ENCODE measurements at regions not wholly inside any gene's neighbourhood (a gene's known extent, or its start where the extent isn't known, plus 50 kb on each side); places are given as distances from the start of the nearest gene placed in this dataset.
"Not testable (repeated sequence)": the region's sequence is repeated elsewhere in the genome, so short reads cannot be mapped to it uniquely, and the experiment has no call there.

DNA sequence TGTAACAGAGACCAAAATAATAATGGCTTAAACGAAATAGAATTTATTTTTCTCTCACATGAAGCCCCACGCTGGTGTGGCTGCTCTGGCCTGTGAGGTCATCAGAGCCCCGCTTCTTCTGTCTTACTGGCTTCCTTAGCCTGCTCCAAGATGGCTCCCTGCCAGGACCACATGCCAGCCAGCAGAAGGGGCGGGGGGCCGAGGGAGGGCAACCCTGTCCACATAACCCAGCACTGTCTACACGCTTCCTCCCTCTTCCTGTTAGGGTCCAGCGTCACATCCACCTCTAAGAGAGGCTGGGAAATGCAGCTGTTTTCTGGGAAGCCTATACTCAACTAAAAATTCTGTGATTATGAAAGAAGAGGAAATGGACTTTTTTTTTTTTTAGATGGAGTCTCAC is 107.9 kb upstream of the DLG1 start:
- DNase-seq (ENCODE audit: low spot score), result peak; percentile 64

DNA sequence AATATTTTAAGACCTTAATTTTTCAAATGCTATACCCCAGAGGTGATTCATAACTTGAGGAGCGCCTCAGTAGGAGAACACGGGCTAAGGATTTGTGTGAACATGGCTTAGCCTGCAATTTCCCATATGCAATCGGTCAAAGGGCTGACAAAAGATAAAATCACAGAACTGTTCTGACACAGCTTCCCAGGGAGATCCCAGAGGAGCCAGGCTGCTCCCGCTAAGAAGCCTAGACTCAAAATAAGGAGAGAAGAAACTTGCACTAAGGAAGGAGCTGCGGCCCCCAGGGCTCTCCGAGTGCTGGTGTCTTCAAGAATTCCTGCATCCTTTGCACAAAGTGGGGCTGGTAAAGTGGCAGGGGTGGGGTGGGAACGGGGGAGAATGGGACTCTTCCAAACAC is 106.3 kb upstream of the DLG1 start:
- DNase-seq (ENCODE audit: low spot score), result no peak

GRCh38 chr3:197404030-197404429 is 105.6 kb upstream of the DLG1 start:
- DNase-seq (ENCODE audit: low spot score), result no peak

- DNase-seq (ENCODE audit: low spot score), result not testable (repeated sequence)
Observed at GRCh38 chr3:197402401-197402800, 104.0 kb upstream of the DLG1 start.

GRCh38 chr3:197399486-197399885 is 101.1 kb upstream of the DLG1 start:
- DNase-seq (ENCODE audit: low spot score), result no peak

DNA sequence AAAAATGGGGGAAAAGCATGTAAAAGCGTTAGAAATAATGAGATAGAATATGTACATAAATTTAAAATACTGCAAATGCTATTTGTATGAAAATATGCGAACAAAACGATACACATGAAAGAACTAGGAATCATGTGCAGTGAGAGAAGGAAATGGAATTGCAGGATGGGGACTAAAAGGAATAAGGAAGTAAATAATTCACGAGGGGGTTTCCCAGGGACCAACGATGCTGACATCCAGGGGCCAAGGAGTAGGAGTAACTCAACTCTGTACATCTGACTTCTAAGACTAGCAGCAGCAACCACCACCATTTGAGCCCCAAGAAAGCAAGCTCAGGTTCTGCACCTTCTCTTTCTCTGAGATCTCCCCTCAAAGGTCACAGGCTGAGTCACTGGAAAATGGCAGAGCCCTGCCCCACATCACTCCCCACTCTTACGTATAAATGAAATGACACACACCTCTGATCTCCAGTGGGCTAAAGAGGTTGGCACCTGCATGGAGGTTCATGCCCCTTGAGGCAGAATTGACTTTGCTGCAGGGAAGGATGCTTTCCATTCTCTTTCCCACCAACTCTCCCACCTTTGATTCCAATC is 100.0 kb upstream of the DLG1 start:
- peak; percentile 74 for DNase-seq (ENCODE audit: low spot score)

DNA sequence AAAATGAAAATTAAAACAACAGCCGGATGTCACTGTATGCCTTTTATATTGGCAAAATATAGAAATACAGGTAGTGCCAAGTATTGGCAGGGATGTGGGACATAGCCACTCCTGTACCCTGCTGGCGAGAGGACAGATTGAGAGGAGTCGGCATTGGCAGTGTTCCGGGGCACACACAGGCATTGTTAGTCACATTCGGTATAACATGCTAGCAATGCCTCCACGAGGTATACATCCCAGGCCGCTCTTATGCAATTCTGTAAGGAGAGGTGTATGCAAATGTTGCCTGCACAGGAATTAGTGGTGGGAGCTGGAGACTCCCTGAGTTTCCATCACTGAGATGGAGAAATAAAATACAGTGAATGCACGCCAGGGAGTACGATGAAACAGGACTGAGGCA is 99.4 kb upstream of the DLG1 start:
- no peak for DNase-seq (ENCODE audit: low spot score)

DNA sequence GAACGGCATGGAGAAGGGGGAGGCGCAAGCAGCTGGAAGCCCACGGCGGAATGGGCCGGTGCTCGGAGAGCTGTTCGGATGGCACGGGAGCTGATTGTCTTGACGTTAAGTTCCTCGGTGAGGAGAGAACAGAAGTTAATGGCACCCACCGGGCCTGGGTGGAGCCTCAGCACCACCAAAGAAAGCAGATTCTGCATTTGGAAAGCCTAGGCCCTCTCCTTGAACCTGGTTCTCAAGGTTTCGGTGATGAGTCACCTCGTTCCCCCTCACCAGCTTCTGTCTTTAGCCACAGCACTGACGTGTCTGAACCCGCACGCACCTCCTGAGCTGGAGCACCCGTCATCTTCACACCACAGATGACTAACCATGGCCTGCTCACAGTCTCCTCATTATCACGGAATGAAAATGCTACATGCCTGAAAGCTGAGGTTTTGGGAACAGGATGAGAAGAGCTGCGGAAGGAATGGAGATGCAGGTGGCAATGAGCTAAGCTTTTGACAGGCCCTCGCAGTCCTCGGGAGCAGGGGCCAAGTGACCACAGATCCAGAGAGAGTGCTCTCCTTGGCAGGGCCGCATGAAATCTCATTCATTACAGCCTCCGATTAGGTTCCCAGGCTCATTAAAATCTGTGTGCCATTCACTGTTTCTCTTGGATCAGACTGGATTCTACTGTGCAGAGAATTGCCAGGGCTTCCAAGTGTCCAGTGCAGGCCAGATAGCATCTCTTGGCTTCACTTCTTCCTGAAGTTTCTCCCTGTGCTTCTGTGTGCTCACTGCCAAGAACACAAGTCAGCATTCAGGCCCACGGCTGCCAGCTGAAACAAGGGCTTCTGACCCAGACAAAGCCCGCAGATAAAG is 96.3 kb upstream of the DLG1 start:
- peak; percentile 95 for DNase-seq (ENCODE audit: low spot score)

GRCh38 chr3:197394126-197394463 is 95.7 kb upstream of the DLG1 start:
- DNase-seq (ENCODE audit: low spot score), result not testable (repeated sequence)

GRCh38 chr3:197393711-197394110 is 95.3 kb upstream of the DLG1 start:
- no peak for DNase-seq (ENCODE audit: low spot score)

- peak; percentile 78 for DNase-seq (ENCODE audit: low spot score)
Observed at GRCh38 chr3:197392961-197393360, 94.5 kb upstream of the DLG1 start.

- peak; percentile 38 for DNase-seq (ENCODE audit: low spot score)
Observed at GRCh38 chr3:197381371-197381770, 83.0 kb upstream of the DLG1 start.

- DNase-seq (ENCODE audit: low spot score), result no peak
Observed at GRCh38 chr3:197380786-197381185, 82.4 kb upstream of the DLG1 start.

DNA sequence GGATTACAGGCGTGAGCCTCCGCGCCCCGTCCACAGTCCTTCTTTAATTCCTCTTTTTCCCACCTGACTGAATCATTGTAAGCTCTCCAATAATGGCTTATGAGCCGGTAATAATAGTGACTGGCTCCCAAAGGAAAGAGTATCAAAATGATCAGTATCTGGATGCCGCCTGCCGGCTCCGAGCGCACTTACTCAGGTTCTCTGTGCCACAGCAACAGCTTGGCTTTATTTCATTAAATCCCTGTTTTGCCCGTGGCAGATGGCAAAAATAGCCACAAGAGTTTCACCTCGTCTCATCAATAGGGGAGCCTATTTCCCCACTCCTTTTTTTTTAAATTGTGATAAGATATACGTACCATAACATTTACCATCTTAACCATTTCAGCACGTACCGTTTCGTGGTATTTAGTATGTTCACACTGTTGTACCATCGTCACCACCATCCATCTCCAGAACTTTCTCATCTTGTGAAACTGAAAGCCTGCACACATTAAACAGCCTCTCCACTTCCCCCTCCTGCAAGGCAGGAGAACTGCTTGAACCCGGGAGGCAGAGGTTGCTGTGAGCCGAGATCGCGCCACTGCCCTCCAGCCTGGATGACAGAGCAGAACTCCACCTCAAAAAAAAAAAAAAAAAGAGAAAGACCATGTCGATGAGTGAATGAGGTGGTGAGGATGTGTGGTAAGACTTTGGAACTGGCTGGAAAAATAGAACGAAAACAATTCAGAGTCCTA is 80.7 kb upstream of the DLG1 start:
- DNase-seq (ENCODE audit: low spot score), result no peak

DNA sequence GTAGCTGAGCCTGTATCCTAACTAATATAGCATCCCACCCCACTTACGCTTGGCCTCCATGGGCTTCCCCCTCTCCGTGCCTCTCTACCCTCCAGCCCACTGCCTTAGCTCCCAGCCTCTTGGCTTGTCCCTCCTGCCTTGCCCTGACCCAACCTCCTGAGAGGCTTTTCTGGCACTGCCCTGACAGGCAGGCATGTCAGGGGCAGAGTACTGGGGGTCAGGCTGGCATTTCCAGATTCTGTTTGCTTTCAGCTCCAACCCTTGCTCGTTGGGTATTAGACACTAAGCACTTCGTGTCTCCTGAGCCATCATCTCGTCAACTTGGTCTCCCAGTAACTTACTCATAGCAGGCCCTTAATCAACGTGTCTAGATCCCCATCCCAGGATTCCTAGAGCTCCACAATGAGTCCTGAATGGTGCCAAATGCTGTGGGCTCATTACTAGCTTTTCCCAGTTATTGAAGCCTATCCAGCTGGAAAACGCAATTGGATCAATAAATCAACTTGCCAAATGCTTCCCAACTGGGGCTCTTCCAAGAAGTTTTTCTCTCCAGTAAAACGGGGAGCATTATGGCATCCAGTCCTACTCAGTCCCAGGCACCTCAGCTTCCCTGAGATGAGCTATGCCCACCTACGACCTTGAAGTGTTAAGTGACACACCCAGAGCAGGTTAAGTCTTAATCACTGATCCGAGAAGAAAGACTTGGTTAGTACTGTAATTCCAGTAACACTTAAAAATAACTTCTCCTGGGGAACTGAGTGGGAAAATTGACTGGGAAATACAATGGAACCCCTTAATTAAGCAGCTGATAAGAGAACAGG is 78.5 kb upstream of the DLG1 start:
- no peak for DNase-seq (ENCODE audit: low spot score)

- DNase-seq (ENCODE audit: low spot score), result peak; percentile 40
Observed at GRCh38 chr3:197376020-197376419, 77.6 kb upstream of the DLG1 start.

DNA sequence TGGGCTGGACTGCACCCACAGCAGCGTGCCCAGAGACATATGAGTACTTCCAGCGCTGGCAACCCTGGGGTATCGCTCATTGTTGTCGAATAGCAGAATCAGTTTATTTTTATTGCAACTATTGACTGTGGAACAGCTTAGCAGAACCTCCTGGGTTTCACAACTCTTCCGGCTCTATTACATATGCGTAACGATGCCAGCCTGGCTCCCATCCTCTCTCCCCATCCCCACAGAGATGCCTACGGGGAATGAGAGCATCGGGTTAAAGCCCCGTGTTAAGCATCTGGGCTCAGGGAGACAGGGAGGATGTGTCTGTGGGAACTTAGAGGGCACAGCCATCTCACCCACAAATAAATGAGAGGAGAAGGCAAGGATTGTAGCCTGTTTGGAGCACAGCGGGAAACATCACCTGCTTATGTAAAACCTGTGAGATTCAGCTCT is 76.6 kb upstream of the DLG1 start:
- DNase-seq (ENCODE audit: low spot score), result no peak

GRCh38 chr3:197373096-197373495 is 74.7 kb upstream of the DLG1 start:
- DNase-seq (ENCODE audit: low spot score), result no peak

DNA sequence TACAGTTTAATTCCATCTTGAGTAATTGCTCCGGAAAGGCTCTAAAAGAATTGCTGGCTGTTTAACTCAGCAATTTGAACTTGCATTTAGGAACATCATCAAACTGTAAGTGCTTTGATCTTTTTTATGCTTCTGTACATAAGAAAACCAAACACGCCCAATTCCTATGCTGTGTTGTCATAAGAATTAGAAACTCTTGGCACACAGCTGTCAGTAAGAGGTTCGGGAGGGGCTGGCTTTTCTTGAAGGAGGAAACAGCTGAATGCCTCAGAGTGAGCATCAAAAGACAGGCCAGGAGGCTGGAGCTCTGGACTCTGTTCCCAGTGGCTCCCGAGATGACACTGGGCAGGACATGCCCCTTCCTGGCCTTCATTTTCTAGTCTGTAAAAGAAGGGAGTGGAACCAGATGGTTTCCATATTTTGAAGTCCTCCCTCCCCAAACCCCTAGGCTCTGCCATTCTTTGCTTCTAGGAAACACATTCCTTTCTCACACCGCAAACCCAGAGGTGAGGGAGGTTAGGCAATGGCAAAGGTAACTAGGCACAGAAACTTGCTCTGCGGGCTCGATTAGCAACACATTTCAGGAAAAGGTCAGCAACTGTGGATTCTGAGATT is 73.7 kb upstream of the DLG1 start:
- peak; percentile 87 for DNase-seq (ENCODE audit: low spot score)

DNA sequence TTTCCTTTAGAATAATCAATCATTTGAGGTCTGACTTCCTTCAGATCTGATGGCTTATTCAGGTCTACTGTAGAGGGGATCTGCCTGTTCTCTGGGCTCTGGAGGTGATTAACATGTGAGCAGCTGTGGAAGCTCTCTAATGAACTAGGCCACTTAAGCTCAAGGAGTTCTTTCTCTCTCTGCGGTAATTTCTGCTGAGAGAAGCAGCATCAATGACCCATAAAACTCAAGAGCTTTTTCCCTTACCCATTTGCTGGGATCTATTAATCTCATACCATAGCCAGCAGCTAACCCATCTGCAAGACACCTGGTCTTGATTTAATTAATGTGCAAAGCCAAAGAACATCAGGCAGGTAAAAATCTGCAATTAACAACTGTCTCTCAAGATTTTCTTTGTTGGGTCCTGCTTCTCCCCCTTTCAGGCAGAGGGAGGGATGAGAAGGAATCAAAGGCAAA is 73.2 kb upstream of the DLG1 start:
- DNase-seq (ENCODE audit: low spot score), result no peak

DNA sequence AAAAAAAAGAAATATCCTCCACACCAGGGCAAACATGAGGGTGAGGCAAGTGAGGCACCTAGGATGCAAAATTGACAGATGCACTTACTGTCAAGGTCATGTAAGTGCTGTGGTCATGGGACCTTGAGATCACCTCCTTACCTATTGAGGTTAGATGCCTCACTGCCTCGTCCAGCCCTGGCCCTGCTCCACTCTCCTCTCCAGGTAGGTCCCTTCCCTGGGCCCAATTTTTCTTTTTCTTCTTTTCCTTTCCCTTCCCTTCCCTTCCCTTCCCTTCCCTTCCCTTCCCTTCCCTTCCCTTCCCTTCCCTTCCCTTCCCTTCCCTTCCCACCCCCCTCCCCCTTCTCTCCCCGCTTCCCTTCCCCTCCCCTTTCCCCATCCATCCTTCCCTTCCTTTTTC is 71.1 kb upstream of the DLG1 start:
- no peak for DNase-seq (ENCODE audit: low spot score)

DNA sequence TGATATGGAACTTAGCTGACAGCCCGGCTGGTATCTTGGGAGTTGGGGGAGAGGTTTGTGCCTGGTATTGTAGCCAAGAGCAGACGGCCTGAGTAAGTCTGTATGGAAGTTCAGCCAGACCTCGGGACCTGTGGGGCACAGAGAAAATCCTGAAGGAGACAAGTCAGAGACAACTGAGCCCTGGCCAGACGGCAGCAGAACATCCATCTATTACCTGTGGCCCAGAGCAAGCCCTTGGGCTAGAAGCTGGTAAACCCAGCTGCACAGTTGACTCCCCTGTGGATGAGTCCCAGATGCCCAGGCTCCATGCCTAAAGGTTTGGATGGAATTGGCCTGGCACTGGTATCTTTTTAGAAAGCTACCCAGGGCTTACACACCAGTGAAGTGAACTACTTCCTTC is 70.4 kb upstream of the DLG1 start:
- DNase-seq (ENCODE audit: low spot score), result no peak

Data from kidney tubule cell (primary cell).